HG03460 (cell line): ENCODE measurements at regions not wholly inside any gene's neighbourhood (a gene's known extent, or its start where the extent isn't known, plus 50 kb on each side); places are given as distances from the start of the nearest gene placed in this dataset.

Experiments used
- ATAC-seq: cut with Tn5 transposase; IDR thresholded peaks from one replicate; pipeline ENCODE4 v1.9.1; 2021; ENCODE audit not compliant: unreplicated experiment

DNA sequence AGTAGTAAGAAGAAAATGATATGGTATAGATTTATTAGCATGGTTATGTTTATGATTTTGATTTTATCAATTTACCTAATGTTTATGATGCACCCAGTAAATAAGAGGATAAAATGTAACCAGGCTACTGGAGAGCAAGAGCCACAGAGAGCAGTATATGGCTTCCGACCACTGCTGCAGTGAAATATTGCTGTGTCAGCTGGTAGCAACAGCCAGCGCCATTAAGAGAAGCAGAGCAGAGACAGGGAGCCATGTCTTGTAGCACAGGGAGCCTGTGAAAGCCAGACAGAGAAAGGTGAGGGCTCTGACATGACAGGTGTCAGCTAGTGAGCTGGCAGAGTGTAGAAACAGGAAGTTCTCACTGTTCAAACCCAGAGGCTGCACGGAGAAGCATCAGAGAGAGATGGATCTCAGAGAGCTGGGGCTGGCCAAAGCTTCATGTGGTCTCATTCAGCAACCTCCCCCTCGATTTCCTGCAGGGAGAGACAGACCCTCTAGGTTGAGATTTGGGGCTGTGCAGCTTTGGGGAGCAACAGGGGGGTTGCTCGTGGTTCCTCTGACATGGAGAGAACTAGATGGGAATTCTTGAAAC lies 202.1 kb downstream of the MED10 start:
- ATAC-seq: no peak

GRCh38 chr5:6175172-6175854 lies 203.0 kb downstream of the MED10 start:
- ATAC-seq: no peak

DNA sequence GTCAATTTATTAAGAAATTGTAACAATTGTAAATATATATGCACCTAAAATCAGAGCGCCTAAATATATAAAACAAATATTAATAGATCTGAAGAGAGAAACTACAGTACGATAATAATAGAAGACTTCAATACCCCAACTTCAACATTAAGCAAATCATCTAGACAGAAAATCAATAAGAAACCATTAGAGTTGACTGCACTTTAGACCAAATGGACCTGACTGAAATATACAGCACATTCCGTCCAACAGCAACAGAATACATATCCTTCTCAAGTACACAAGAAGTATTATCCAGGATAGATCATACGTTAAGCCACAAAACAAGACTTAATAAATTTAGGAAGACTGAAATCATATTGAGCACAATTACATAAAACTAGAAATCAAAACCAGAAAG lies 208.7 kb downstream of the MED10 start:
- ATAC-seq: no peak

DNA sequence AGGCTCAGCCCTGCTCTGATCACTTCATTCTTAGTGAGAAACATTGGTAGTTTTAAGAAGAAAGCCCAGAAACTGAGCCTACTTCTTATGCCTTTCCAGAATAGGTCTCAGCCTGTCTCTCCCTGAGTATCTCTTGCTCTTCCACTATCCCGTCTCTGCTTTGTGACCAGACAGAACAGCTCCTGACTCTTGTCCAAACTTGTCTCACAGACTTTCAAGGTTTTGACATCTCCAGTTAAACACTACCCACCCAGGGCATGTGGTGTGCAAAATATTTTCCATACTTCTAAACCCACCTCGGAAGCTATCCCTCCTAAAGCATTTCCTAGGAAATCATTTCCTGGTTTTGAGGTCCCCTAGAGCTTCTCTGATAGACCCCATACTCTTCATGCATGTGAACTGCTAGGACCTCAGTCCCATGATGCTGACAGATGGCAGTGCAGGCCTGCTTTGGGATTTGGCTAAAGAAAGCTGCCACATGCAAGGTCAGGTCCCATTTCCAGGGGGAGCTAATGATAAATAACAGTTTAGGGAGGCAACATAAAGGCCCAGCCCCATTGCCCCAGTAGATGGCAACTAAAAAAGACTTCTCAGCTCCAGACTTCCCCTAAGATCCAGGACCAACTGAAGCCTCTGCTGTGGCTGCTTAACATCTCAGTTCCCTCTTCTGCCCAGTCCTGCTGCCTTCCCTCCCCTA lies 211.5 kb downstream of the MED10 start:
- ATAC-seq: no peak

GRCh38 chr5:6163913-6164312 lies 214.4 kb downstream of the MED10 start:
- no peak for ATAC-seq

- ATAC-seq: no peak
Measured at GRCh38 chr5:6162175-6162574, 216.2 kb downstream of the MED10 start.

DNA sequence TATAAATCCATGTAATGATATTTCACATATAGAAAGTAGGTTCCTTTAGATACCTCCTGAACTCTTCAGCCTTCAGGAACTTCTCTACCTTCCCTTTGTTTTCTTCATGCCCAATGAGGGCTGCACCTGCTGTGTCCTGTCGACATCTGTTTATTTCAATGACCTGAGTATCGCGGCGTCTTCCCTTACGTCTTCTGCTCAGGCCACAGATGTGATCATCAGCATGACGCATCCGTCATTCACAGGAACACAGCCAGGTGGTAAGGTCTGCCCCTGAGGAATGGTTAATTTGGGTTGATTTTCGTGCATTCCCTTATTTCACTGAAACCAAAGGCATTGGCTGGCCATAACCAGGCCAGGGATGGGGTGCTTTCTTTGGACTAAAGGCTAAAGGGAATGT lies 217.1 kb downstream of the MED10 start:
- no peak for ATAC-seq

- no peak for ATAC-seq
Measured at GRCh38 chr5:6159832-6160430, 218.4 kb downstream of the MED10 start.

DNA sequence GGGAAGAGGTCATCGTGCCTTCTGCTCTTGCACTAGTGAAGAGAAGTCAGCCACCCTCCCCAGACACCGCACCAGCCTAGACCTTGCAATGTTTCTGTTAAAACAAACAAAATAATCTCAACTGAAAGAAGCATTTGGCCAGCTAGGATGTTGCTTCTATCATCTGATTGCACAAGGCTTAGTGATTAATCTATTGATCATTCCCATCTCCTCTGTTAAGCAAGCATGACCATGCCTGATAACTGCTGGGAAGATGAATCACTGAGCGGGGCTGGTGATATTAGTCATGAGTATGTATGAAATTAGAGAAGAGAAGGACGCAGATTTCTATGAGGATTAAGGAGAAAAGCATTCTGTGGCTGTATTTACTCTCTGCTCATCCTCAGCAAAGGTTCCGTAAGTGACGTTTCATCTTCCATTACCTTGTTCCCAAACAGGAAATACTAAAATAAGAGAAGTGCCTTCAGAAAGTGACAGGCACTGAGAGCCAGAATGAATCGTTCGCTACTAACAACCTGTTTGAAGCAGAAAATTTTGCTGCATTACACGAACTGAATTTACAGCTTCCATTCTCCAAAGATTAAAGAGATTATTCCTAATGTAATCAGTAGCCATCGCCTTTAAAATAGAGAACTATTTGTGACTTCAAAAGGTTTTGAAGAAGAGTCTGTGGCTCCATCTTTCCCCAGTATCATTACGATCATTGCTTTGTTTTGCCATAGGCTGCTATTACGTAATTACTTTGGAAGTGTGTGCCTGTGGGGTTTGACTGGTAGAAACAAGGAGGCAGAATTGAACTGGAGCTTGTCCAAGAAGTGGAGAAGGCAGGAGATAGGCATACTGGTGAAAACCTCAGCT lies 219.1 kb downstream of the MED10 start:
- ATAC-seq: no peak

DNA sequence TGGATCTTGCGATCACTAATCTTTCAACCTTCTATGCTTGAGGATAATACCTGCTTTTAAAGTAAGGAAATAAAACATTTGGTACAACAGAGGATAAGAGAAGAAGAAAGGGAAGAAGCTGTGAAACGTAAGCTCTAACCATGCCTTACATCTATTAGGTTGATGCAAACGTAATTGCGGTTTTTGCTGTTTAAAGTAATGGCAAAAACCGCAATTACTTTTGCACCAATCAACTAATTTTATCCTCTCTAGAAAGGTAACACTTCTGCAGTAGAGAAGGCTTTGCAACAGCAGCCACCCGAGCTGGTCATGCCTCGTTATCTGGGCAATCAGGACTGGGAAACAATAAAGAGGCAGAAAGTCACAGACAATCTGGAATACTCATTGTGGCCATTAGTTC lies 224.1 kb downstream of the MED10 start:
- ATAC-seq: no peak

- no peak for ATAC-seq
Measured at GRCh38 chr5:6146271-6146670, 232.1 kb downstream of the MED10 start.

DNA sequence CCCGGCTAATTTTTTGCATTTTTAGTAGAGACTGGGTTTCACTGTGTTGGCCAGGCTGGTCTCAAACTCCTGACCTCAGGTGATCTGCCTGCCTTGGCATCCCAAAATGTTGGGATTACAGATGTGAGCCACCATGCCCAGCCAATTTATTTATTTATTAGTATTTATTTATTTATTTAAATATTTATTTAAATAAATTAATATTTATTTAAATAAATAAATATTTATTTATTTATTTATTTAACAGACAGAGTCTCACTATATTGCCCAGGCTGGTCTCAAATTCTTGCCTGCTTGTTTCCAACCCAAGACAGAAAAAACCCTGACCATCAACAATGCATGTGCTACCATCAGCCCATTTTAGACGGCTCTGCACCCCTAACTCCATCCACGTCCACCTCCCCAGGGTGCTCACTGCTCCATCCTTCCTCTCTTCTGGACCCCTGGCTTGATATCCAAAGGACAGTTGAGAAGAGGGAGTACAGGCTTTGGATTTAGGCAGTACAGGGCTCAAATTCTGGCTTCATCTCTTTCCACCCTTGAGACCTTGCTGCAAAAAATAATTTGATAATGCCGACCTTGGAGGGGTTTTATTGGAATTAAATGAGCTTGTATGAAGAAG lies 232.6 kb downstream of the MED10 start:
- no peak for ATAC-seq

GRCh38 chr5:6143523-6143922 lies 234.8 kb downstream of the MED10 start:
- no peak for ATAC-seq

- no peak for ATAC-seq
Measured at GRCh38 chr5:6142353-6142752, 236.0 kb downstream of the MED10 start.

DNA sequence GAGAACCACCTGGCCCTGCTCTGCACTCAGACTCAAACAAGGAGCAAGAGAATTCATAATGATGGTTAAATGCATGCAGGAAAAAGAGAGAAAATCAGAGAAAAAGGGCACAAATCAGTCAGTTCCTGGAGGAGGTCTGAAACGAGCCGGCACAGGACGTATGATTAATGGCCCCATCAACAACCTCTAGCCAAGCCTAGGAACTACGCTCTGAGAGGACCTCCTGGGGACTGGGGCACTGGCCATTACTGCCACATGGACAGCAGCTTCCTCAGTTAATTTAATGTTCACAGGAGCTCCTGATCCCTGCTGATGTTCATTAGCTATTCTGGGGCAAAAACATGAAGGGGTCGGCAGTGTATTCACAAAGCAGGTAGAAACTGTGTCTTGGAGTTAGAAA lies 238.1 kb downstream of the MED10 start:
- no peak for ATAC-seq

- no peak for ATAC-seq
Measured at GRCh38 chr5:6135977-6136376, 242.4 kb downstream of the MED10 start.

- ATAC-seq: no peak
Measured at GRCh38 chr5:6134281-6134680, 244.1 kb downstream of the MED10 start.

DNA sequence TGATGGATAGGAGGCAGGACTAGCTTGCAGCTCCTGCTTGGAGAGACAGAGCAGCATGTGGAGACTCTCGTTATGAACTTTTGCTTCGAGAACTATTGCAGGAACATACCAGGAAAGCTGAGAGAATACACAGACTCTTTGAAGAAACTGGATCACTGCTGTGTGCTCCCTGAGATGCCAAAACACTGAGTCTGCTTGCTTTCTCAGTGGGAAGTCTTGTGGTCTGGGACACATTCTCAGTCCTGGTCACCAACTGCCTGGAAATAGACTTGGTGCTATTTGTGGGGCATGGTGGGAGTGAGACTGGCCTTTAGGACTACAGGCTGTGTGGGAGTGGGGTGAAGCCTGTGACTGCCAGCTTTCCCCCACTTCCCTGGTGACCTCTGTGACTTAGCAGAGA lies 252.6 kb downstream of the MED10 start:
- ATAC-seq: no peak

DNA sequence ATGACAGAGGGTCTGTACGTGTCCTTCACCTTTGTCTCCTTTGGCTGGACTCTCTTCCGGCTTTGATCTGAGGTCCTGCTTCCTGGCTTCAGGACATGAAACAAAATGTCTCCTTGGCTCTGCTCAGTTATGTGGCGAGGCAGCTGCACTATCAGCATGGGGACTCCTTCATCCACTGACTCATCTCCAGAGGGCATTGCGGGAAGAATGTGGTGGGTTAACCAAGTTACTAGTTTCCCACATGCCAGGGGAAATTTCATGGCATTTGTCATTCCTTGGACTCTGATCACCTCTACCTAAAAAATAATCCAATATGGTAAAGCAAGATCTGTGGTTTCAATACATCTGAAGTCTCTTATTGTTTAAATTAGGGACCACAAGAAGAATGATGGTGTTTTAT lies 259.7 kb downstream of the MED10 start:
- ATAC-seq: no peak

DNA sequence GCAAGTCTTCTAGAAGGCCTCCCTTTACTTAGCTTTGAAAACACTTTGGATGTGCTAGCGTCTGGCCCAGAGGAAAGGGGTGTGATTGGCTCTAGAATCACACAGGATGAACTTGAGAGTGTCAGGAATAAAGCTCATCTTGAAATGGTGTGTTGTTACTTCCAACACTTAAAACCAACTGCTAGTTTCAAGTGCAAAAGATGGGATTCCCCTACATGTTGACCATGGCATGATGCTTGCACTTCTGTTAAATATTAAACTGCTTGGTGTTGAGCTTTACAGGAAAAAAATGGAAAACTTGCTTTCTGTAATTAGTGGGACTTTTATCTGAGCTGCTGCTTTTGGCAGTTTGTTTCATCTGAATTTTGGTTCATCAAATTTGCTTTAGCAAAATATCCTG lies 261.1 kb downstream of the MED10 start:
- no peak for ATAC-seq

GRCh38 chr5:6115852-6116251 lies 262.5 kb downstream of the MED10 start:
- ATAC-seq: no peak
